HUES6 (cell line): ENCODE measurements at regions not wholly inside any gene's neighbourhood (a gene's known extent, or its start where the extent isn't known, plus 50 kb on each side); places are given as distances from the start of the nearest gene placed in this dataset.

ENCODE experiments used
- H3K27ac ChIP-seq: 2 replicates; pipeline ENCODE4 v1.7.0; 2013; ENCODE audit warnings: low read depth, mild to moderate bottlenecking, low read length, inconsistent platforms
- H3K27me3 ChIP-seq: 2 replicates; pipeline ENCODE4 v1.6.1; 2013; ENCODE audit warnings: low read length; ENCODE audit not compliant: control insufficient read depth, insufficient read depth
- H3K36me3 ChIP-seq: 2 replicates; pipeline ENCODE4 v1.6.1; 2013; ENCODE audit warnings: low read length; ENCODE audit not compliant: control insufficient read depth, insufficient read depth
- H3K4me1 ChIP-seq: 2 replicates; pipeline ENCODE4 v1.6.1; 2013; ENCODE audit warnings: low read length; ENCODE audit not compliant: control insufficient read depth, insufficient read depth
- H3K4me3 ChIP-seq: 2 replicates; pipeline ENCODE4 v1.5.1; 2013; ENCODE audit warnings: low read depth, low read length
- H3K9ac ChIP-seq: one replicate; pipeline ENCODE4 v1.6.1; 2013; ENCODE audit warnings: mild to moderate bottlenecking, low read length
- H3K9me3 ChIP-seq: 2 replicates; pipeline ENCODE4 v1.6.1; 2013; ENCODE audit warnings: low read depth, low read length; ENCODE audit not compliant: control insufficient read depth, insufficient read depth

DNA sequence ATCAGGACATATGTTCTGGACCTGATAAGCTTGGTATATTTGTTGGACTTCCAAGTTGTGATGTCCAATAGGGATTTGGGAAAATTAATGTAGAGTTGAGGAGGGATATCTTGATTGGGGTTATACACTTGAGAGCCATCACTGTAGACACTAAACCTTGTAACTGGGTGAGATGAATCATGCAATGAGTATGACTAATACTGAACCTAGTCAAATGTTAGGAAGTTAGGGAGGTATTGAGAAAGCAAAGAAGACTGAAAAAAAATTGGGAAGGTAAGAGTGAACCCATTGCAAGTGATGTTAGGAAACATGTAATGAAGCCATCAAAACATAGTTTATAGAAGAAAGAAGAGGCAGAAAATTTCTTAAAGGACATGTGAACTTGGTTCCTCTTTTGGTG is 668.4 kb upstream of the CDH9 start:
- no peak overlapping the region for H3K27ac ChIP-seq
- no peaks in the 10 kb centered on the region for H3K36me3 ChIP-seq
- H3K27me3 ChIP-seq = no peaks in the 10 kb centered on the region
- no peak overlapping the region for H3K4me3 ChIP-seq
- peaks cover 12% of the 10 kb centered on the region for H3K4me1 ChIP-seq
- no peak overlapping the region for H3K9ac ChIP-seq
- H3K9me3 ChIP-seq = no peaks in the 10 kb centered on the region

DNA sequence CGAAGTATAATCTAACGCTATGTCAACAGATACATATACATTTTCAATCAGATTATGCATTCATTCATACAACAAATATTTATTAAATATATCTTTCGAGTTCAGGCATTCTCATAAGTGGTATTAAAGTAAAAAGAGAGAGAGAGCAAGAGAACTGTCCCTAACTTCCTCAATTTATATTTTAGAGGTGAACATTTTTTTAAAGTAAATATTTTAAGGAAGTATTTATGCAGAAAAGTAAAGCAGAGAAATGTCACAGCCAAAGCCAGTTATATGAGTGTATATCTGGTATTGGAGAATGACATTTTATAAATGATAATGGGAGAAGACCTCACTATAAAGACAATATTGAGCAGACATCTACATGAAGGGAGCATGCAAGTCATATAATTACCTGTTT is 667.3 kb upstream of the CDH9 start:
- H3K9ac ChIP-seq = no peak overlapping the region
- H3K4me1 ChIP-seq = peaks cover 12% of the 10 kb centered on the region
- H3K9me3 ChIP-seq = no peaks in the 10 kb centered on the region
- no peaks in the 10 kb centered on the region for H3K36me3 ChIP-seq
- no peak overlapping the region for H3K27ac ChIP-seq
- no peak overlapping the region for H3K4me3 ChIP-seq
- H3K27me3 ChIP-seq = no peaks in the 10 kb centered on the region

DNA sequence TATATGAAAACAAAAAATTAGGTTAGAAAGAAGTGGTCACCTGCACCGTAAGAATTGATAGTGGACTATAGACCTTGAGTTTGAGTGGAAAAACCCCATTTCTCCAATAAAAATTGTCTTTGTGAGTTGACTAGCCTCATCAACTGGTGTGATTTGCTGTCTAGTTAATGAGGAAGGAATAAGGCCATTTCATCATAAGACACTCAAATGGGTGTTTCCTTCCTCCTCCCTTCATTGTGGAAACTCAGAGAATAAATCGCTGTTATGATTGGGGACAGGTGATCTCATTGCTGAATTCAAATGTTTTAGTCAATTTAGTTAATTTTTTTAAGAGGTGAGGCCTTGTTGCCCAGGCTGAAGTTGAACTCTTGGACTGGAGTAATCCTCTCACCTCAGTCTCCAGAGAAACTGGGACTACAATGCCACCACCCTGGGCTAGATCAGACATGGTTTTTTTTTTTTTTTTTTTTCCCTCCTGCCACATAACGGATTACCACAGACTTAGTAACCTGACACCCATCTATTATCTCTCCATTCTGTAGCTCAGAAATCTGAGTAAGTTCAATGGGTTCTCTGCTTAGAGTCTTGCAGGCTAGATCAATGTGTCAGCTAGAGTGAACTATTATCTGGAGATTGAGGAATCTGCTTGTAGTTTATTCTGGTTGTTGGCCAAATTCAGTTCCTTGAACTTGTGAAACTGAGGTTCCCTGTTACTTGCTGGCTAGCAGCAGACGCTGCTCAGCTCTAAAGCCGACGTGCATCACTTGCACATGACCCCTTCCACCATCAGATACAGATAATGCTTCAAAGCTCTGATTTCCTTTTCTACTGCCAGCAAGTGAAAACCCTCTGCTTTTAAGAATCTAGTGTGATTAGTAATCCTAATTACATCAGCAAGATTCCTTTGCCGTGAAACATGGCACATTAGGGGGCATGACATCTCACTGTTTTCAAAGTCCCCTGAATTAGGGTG is 663.8 kb upstream of the CDH9 start:
- Histone ChIP-seq H3K9me3 (no peaks in the 10 kb centered on the region), H3K27ac (no peak overlapping the region; the same call in 1 of the 2 replicates), H3K27me3 (no peaks in the 10 kb centered on the region), H3K4me3 (no peak overlapping the region), H3K9ac (no peak overlapping the region), H3K36me3 (no peaks in the 10 kb centered on the region), H3K4me1 (peaks cover 12% of the 10 kb centered on the region)

DNA sequence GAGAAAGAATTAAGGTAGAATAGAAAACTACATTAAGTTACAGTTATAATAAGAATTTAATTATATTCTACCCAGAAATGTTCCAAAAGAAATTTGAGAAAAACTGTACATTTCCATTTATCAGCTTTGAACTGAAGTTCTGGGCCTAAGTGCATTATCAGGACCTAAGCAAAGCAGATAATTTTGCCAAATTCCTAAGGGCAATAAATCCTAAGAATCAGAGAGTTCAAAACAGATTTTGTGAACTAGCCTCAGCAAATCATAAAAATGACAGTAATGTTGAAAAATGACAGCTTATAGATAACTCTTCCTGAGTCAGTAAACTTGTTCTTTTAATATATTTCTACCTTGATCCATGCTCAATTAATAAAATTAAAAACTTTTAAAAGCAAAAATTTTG is 662.1 kb upstream of the CDH9 start:
- Histone ChIP-seq H3K4me3 (no peak overlapping the region), H3K9ac (no peak overlapping the region), H3K27me3 (no peaks in the 10 kb centered on the region), H3K36me3 (no peaks in the 10 kb centered on the region), H3K9me3 (no peaks in the 10 kb centered on the region), H3K4me1 (peaks cover 12% of the 10 kb centered on the region), H3K27ac (no peak overlapping the region)

DNA sequence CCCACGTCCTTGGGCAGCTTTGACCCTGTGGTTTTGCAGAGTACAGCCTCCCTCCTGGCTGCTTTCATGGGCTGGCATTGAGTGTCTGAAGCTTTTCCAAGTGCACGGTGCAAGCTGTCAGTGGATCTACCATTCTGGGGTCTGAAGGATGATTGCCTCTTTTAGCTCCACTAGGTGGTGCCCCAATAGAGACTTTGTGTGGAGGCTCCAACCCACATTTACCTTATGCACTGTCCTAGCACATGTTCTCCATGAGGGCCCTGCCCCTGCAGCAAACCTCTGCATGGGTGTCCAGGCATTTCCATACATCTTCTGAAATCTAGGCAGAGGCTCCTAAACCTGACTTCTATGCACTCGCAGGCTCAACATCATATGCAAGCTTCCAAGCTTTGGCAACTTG is 644.2 kb upstream of the CDH9 start:
- Histone ChIP-seq H3K27me3 (no peaks in the 10 kb centered on the region), H3K9me3 (no peaks in the 10 kb centered on the region), H3K27ac (no peak overlapping the region), H3K4me1 (no peaks in the 10 kb centered on the region), H3K36me3 (no peaks in the 10 kb centered on the region), H3K9ac (no peak overlapping the region), H3K4me3 (no peak overlapping the region)

DNA sequence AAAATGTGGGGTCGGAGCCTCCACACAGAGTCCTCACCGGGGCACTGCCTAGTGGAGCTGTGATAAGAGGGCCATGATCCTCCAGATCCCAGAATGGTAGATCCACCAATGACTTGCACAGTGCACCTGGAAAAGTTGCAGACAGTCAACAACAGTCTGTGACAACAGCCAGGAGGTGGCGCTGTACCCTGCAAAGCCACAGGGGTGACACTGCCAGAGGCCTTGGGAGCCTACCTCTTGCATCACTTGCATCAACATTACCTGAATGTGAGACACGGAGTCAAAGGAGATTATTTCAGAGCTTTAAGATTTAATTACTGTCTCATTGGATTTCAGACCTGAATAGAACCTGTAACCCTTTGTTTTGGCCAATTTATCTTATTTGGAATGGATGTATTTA is 614.1 kb upstream of the CDH9 start:
- H3K27ac ChIP-seq = no peak overlapping the region
- no peaks in the 10 kb centered on the region for H3K27me3 ChIP-seq
- no peaks in the 10 kb centered on the region for H3K4me1 ChIP-seq
- H3K36me3 ChIP-seq = no peaks in the 10 kb centered on the region
- H3K4me3 ChIP-seq = no peak overlapping the region
- 0 out of 2 replicates have a peak, but pooled peaks cover 3% of the 10 kb centered on the region for H3K9me3 ChIP-seq
- no peak overlapping the region for H3K9ac ChIP-seq

DNA sequence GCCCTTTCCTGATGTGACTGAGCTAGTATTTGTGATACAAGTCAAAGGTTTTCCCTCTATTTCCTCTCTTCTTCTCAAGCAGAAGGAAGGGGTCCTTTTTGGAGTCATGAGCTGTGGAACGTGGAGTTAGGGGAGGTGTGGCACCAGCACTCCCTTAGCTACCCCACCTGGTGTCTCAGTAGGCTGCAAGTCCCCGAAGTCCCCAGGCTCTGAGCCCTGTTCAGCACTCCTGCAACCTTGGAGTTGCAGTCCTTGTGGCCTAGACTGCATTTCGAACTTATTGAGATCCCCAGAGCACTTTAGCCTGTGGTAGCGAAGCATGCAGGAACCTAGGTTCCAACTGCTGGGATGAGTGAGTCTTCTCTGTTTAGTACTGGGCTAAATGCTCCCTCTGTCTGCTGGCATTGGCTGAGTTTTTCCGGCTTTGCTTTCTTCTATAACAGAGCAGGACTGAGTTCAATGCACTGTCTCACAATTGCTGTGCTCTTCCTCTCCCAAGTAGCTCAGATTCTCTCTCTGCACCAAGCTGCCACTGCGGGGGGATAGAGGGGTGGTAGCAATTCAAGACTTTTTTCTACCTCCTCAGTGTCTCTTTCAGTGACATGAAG is 600.7 kb upstream of the CDH9 start:
- Histone ChIP-seq H3K4me1 (no peaks in the 10 kb centered on the region), H3K9me3 (0 out of 2 replicates have a peak, but pooled peaks cover 4% of the 10 kb centered on the region), H3K9ac (no peak overlapping the region), H3K36me3 (no peaks in the 10 kb centered on the region), H3K27ac (no peak overlapping the region), H3K27me3 (no peaks in the 10 kb centered on the region), H3K4me3 (no peak overlapping the region)

DNA sequence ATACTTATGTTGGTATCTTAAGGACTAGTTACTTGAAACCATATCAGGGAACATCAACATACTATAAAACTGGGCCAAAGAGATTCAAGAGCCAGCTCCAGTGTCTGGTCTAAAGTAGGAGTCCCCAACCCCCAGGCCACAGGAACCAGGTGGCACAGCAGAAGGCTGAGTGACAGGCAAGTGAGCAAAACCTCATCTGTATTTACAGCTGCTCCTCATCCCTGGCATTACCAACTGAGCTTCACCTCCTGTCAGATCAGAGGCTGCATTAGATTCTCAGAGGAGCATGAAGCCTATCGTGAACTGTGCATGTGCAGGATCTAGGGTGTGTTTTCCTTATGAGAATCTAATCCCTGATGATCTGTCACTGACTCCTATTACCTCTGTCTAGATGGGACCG is 581.6 kb upstream of the CDH9 start:
- Histone ChIP-seq H3K4me3 (no peak overlapping the region), H3K9me3 (peaks cover 6% of the 10 kb centered on the region; the same call in 1 of the 2 replicates), H3K4me1 (no peaks in the 10 kb centered on the region), H3K36me3 (no peaks in the 10 kb centered on the region), H3K27ac (no peak overlapping the region), H3K27me3 (no peaks in the 10 kb centered on the region), H3K9ac (no peak overlapping the region)

DNA sequence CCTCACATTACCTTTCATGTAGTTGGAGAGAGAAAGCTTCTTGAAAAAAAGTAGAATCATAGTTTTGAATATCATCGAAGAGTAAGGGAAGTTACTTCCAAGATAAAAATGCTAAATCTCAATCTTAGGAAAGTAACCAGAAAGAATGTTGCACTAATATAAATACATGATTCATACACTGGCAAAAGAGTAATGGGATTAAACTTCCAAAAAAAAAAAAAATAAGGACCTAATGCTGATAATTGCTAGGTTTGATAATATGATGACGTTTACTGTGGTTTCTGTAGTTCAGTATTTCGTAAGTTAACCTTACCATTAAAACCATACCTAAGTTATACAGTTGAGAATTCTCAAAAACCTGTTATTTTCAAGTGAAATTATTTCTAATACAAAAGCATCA is 573.8 kb upstream of the CDH9 start:
- H3K27ac ChIP-seq = no peak overlapping the region
- H3K9ac ChIP-seq = no peak overlapping the region
- H3K4me1 ChIP-seq = no peaks in the 10 kb centered on the region; the same call in 1 of the 2 replicates
- H3K36me3 ChIP-seq = no peaks in the 10 kb centered on the region
- H3K27me3 ChIP-seq = no peaks in the 10 kb centered on the region
- H3K4me3 ChIP-seq = no peak overlapping the region
- H3K9me3 ChIP-seq = peaks cover 3% of the 10 kb centered on the region; the same call in 1 of the 2 replicates

DNA sequence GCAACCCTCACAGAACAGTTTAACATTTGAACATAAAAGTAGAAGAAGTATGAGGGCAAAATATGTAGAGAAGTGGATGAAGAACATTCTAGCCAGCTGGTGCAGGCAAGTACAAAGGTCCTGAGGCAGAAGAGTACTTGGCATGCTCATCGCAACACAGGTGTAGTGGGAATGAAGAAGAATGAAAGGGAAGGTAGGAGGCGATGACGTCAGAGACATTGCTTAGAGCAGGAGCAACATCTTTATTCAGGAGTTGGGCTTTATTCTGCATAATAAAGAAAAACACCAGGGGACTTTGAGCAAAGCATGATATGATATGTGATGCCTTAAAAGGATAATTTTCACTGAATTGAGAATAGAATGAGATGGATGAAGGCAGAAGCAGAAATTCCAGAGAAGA is 570.6 kb upstream of the CDH9 start:
- Histone ChIP-seq H3K9me3 (no peaks in the 10 kb centered on the region), H3K27me3 (no peaks in the 10 kb centered on the region), H3K27ac (no peak overlapping the region), H3K4me3 (no peak overlapping the region), H3K9ac (no peak overlapping the region), H3K4me1 (no peaks in the 10 kb centered on the region; the same call in 1 of the 2 replicates), H3K36me3 (no peaks in the 10 kb centered on the region)

DNA sequence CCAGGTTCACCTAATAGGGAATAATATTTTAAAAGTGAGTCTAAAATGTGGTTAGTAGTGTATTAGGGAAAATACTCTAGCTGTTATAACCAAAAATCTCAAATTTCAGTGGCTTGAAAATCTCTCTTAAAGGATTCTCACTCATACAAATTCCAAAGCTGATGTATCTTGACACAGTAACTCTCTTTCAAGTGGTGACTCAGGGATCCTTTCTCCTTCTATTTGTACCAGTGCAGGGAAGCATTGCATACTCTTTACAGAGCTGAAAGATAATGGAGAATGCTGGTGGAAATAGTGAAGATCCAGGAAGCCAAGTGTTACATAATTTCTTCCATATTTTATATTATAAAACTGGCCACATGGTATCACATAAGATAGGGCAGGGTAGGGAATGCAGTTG is 560.2 kb upstream of the CDH9 start:
- Histone ChIP-seq H3K27me3 (no peaks in the 10 kb centered on the region), H3K36me3 (no peaks in the 10 kb centered on the region), H3K4me3 (no peak overlapping the region), H3K4me1 (no peaks in the 10 kb centered on the region), H3K27ac (no peak overlapping the region), H3K9ac (no peak overlapping the region), H3K9me3 (no peaks in the 10 kb centered on the region)
